Mesothelial cell of epicardium (in vitro differentiated cells): ENCODE measurements at regions not wholly inside any gene's neighbourhood (a gene's known extent, or its start where the extent isn't known, plus 50 kb on each side); places are given as distances from the start of the nearest gene placed in this dataset.
A peak's percentile ranks its signal among the peaks of the same experiment; 100 is the strongest.

Experiments
- DNase-seq, 2 experiments: peaks; one replicate each; pipeline ENCODE4 v3.0.0; 2021; ENCODE audit warnings: low spot score in 2 of 2; ENCODE audit not compliant: unreplicated experiment in 2 of 2
- H3K27ac Mint-ChIP-seq: 2 replicates; pipeline ENCODE4 v1.8.0; 2021; ENCODE audit warnings: mixed read lengths
- H3K27me3 Mint-ChIP-seq: 2 replicates; pipeline ENCODE4 v1.8.0; 2021; ENCODE audit warnings: low read depth, mixed read lengths
- H3K36me3 Mint-ChIP-seq: 2 replicates; pipeline ENCODE4 v1.8.0; 2021; ENCODE audit warnings: mixed read lengths
- H3K4me1 Mint-ChIP-seq: 2 replicates; pipeline ENCODE4 v1.8.0; 2021; ENCODE audit warnings: mixed read lengths
- H3K4me3 Mint-ChIP-seq: 2 replicates; pipeline ENCODE4 v1.8.0; 2021; ENCODE audit warnings: mild to moderate bottlenecking, moderate library complexity, mixed read lengths
- H3K9me3 Mint-ChIP-seq: 2 replicates; pipeline ENCODE4 v1.8.0; 2021; ENCODE audit warnings: mixed read lengths
- TF ChIP-seq, protein P1 (sequence below): fragments of 200-600 bp; sonication (generic); IDR thresholded peaks from one replicate; pipeline ENCODE4 v1.5.0; 2021; ENCODE audit warnings: antibody characterized with exemption; ENCODE audit not compliant: unreplicated experiment

DNA sequence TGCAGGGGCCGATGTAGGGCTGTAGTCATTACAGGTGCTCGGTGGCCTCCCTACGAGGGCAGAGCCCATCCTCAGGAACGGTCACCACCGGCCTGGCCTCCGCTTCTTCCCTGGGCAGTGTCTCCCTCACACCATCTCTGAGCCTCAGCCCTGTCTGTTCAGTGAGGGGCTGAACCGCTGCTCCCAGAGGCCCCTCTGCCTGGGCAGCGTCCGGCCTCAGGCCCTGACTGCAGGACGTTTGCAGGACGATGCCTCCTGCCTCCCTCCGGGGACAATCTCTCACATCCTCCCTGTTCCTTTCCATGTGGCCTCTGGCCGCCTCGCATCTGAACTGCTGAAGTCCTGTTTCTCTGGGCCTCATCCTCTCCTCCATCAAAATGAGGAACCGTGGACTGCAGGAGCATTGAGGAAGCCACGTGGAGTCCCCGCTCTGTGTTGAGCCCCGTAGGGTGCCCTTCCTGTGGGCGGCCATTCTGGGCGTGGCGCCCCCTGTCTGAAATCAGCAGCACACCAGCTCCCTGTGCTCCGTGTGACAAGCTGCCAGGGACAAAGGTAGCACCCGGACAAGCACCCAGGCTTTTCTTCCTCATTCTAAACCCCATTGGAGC, 933.5 kb downstream of the BRD1 start:
- TF ChIP-seq, protein P1, sequence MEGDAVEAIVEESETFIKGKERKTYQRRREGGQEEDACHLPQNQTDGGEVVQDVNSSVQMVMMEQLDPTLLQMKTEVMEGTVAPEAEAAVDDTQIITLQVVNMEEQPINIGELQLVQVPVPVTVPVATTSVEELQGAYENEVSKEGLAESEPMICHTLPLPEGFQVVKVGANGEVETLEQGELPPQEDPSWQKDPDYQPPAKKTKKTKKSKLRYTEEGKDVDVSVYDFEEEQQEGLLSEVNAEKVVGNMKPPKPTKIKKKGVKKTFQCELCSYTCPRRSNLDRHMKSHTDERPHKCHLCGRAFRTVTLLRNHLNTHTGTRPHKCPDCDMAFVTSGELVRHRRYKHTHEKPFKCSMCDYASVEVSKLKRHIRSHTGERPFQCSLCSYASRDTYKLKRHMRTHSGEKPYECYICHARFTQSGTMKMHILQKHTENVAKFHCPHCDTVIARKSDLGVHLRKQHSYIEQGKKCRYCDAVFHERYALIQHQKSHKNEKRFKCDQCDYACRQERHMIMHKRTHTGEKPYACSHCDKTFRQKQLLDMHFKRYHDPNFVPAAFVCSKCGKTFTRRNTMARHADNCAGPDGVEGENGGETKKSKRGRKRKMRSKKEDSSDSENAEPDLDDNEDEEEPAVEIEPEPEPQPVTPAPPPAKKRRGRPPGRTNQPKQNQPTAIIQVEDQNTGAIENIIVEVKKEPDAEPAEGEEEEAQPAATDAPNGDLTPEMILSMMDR = peak; percentile 17
- peaks cover 20% of the 10 kb centered on the region for H3K27me3 Mint-ChIP-seq
- DNase-seq = peak in 1 of 2 experiments; percentile 36
- no peak overlapping the region for H3K4me3 Mint-ChIP-seq
- no peaks in the 10 kb centered on the region for H3K9me3 Mint-ChIP-seq
- H3K4me1 Mint-ChIP-seq = no peaks in the 10 kb centered on the region
- no peaks in the 10 kb centered on the region for H3K36me3 Mint-ChIP-seq
- no peak overlapping the region for H3K27ac Mint-ChIP-seq

DNA sequence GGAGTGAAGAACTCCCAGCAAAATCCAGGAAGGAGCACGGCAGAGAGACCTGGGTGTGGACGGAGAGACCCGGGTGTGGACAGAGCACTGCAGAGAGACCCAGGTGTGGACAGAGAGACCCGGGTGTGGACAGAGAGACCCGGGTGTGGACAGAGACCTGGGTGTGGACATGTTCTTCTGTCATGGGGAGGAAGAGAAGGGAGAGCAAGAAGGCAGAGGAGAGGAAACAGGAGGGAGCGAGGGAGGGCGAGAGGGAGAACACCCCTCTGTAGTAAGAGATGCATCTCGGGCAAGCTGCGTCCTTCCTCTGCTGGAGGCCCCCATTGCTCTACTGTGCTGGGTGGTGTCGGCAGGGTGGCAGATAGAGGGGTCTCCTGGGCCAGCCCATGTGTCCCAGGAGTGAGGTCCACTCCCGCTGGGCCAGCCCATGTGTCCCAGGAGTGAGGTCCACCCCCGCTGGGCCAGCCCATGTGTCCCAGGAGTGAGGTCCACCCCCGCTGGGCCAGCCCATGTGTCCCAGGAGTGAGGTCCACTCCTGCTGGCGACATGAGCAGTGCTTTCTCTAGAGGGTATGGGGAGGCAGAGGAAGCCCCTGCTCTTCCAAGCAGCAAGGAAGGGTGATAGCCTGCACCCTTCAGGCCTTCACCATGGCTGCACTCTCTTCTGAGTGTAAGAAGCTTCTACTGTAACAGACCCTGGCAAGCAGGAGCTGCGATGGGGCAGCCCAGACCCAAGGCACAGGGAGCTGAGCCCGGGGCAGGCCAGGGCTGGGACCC, 934.2 kb downstream of the BRD1 start:
- no peaks in the 10 kb centered on the region for H3K4me1 Mint-ChIP-seq
- no peaks in the 10 kb centered on the region for H3K36me3 Mint-ChIP-seq
- H3K27me3 Mint-ChIP-seq = peaks cover 21% of the 10 kb centered on the region
- no peak overlapping the region for H3K27ac Mint-ChIP-seq
- H3K9me3 Mint-ChIP-seq = no peaks in the 10 kb centered on the region
- DNase-seq = peak in 1 of 2 experiments; percentile 29
- H3K4me3 Mint-ChIP-seq = no peak overlapping the region
- TF ChIP-seq, protein P1 = no peak

DNA sequence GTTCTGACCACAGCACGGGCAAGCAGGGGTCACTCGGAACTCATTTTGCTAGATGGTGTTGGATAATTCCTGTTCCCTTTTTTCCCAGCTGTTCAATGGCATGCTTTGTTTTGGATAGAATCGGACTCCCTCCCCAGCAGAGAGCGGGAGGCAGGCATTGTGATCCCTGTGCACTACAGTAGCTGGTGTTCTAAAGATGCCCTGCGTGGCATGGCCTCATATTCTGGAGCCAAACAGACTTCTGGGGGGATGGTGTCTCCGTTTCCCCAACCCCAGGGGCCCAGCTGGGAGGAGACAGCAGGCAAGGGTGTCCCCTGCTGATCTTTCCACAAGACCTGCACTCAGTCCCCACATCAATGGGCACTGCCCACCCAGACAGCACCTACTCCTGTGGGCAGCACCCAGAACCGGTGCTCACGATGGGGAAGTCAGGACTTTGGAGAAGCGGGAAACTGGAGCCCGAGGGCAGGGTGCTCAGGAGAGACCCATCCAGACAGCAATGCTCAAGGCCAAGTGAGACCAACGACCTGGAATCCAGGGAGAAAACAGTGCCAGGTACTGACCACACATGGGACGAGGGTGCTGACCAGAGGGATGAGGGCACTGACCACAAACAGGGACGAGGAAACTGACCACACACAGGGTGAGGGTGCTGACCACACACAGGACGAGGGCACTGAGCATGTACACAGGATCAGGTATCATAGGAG, 934.9 kb downstream of the BRD1 start:
- H3K27ac Mint-ChIP-seq = no peak overlapping the region
- peak in 1 of 2 experiments; percentile 34 for DNase-seq

GRCh38 chr22:48891688-48892577, 935.7 kb downstream of the BRD1 start:
- Mint-ChIP-seq H3K27ac (no peak overlapping the region), H3K4me1 (no peaks in the 10 kb centered on the region), H3K4me3 (no peak overlapping the region), H3K27me3 (peaks cover 20% of the 10 kb centered on the region), H3K9me3 (no peaks in the 10 kb centered on the region), H3K36me3 (no peaks in the 10 kb centered on the region)
- TF ChIP-seq, protein P1 = no peak
- DNase-seq = peak in 1 of 2 experiments; percentile 9

More for the DNA sequence above, 934.9 kb downstream of the BRD1 start:
- H3K4me3 Mint-ChIP-seq = no peak overlapping the region
- TF ChIP-seq, protein P1 = no peak
- no peaks in the 10 kb centered on the region for H3K36me3 Mint-ChIP-seq
- peaks cover 21% of the 10 kb centered on the region for H3K27me3 Mint-ChIP-seq
- H3K4me1 Mint-ChIP-seq = no peaks in the 10 kb centered on the region
- H3K9me3 Mint-ChIP-seq = no peaks in the 10 kb centered on the region
